BLaER1 (cell line): ENCODE measurements at regions not wholly inside any gene's neighbourhood (a gene's known extent, or its start where the extent isn't known, plus 50 kb on each side); places are given as distances from the start of the nearest gene placed in this dataset.
A peak's percentile ranks its signal among the peaks of the same experiment; 100 is the strongest.
"Not testable (repeated sequence)": the region's sequence is repeated elsewhere in the genome, so short reads cannot be mapped to it uniquely, and the experiment has no call there.

Experiments
- H3K27ac ChIP-seq: shearing (Covaris generic); formaldehyde crosslinking; 2 replicates; pipeline ENCODE4 v1.8.1; 2022
- H3K27me3 ChIP-seq: shearing (Covaris generic); formaldehyde crosslinking; 2 replicates; pipeline ENCODE4 v1.8.1; 2022
- H3K36me3 ChIP-seq: shearing (Covaris generic); formaldehyde crosslinking; 2 replicates; pipeline ENCODE4 v1.8.1; 2022
- H3K4me1 ChIP-seq: shearing (Covaris generic); formaldehyde crosslinking; 2 replicates; pipeline ENCODE4 v1.8.1; 2022
- H3K4me2 ChIP-seq: shearing (Covaris generic); formaldehyde crosslinking; 2 replicates; pipeline ENCODE4 v1.8.1; 2022
- H3K4me3 ChIP-seq: shearing (Covaris generic); formaldehyde crosslinking; 2 replicates; pipeline ENCODE4 v1.8.1; 2022
- H3K9ac ChIP-seq: shearing (Covaris generic); formaldehyde crosslinking; 2 replicates; pipeline ENCODE4 v1.8.1; 2022
- H3K9me3 ChIP-seq: shearing (Covaris generic); formaldehyde crosslinking; 2 replicates; pipeline ENCODE4 v1.8.1; 2022
- H4K20me1 ChIP-seq: shearing (Covaris generic); formaldehyde crosslinking; 2 replicates; pipeline ENCODE4 v1.8.1; 2022
- Cebpa-rat ChIP-seq: shearing (Covaris generic); IDR thresholded peaks from 2 replicates; pipeline ENCODE4 v1.8.1; 2022

DNA sequence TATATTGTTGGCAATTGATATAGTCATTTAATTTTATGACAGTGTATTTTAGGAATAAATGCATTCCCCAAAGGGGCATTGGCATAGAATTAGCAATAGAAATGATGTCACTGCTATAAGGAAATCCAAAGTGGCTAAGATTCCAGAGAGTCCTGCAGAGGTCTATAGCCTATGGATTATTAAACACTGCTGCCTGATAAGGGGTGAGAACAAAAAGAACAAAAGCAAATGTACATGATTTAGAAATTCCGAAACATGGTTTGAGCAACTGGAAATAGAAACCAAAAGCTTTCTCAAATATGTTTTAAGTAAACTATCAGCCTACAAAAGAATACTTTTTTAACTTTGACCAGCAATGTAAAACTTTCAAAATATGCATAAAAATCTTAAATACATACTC lies 280.1 kb upstream of the RASGRP1 start:
- Histone ChIP-seq H3K9ac (no peak overlapping the region), H3K4me3 (no peak overlapping the region), H3K4me2 (no peak overlapping the region), H3K4me1 (peaks cover 26% of the 10 kb centered on the region), H3K27ac (no peak overlapping the region), H3K27me3 (no peaks in the 10 kb centered on the region), H3K9me3 (0 out of 2 replicates have a peak, but pooled peaks cover 4% of the 10 kb centered on the region), H4K20me1 (no peaks in the 10 kb centered on the region), H3K36me3 (no peaks in the 10 kb centered on the region)
- no peak for TF ChIP-seq Cebpa-rat

DNA sequence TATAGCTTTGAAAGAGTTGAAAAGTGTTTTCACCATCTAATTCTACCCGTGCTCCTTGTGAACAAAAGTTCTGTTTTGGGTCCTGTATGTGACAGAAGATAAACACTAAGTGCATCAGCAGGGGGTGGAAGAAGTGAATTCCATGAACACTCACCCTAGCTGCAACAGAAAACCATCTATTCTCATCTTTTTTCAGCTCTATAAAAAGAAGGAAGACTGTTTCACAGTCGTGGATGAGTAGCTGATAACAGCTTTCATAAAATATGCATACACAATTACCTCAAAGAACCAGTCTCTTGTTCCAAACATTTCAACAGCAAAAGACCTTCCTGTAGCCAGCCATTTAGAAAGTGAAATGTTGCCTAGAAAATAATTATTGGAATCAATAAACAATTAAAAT lies 281.7 kb upstream of the RASGRP1 start:
- no peak overlapping the region for H3K9ac ChIP-seq
- no peaks in the 10 kb centered on the region for H3K36me3 ChIP-seq
- H3K27ac ChIP-seq = no peak overlapping the region
- H3K27me3 ChIP-seq = no peaks in the 10 kb centered on the region
- H3K4me2 ChIP-seq = no peak overlapping the region
- no peaks in the 10 kb centered on the region for H4K20me1 ChIP-seq
- no peak for TF ChIP-seq Cebpa-rat
- H3K9me3 ChIP-seq = 0 out of 2 replicates have a peak, but pooled peaks cover 4% of the 10 kb centered on the region
- H3K4me1 ChIP-seq = peaks cover 26% of the 10 kb centered on the region
- H3K4me3 ChIP-seq = no peak overlapping the region

DNA sequence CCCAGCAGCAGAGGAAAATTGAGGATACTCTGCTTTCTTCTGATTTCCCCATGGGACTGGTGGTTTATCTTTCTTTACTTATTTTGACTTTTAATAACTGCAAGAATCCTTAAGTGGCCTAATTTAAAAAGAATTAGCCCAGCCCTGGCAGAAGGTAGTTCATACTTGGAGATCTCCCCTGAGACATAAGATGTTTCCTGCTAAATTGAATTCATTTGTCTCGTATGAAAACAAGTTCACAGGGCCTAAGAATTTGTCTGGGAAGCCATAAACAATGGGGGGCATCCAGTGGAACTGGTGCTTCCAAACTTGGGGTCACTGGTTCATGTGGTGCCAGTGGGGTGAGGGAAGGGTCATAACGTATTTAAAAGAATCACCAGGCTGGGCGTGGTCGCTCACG lies 283.1 kb upstream of the RASGRP1 start:
- peak overlapping the region; percentile 67 for H3K4me2 ChIP-seq
- H3K4me1 ChIP-seq = peaks cover 26% of the 10 kb centered on the region
- no peaks in the 10 kb centered on the region for H3K9me3 ChIP-seq
- no peaks in the 10 kb centered on the region for H4K20me1 ChIP-seq
- H3K9ac ChIP-seq = no peak overlapping the region
- H3K27ac ChIP-seq = no peak overlapping the region; the same call in 1 of the 2 replicates
- no peak overlapping the region for H3K4me3 ChIP-seq
- no peaks in the 10 kb centered on the region for H3K36me3 ChIP-seq
- no peaks in the 10 kb centered on the region for H3K27me3 ChIP-seq
- no peak for TF ChIP-seq Cebpa-rat

DNA sequence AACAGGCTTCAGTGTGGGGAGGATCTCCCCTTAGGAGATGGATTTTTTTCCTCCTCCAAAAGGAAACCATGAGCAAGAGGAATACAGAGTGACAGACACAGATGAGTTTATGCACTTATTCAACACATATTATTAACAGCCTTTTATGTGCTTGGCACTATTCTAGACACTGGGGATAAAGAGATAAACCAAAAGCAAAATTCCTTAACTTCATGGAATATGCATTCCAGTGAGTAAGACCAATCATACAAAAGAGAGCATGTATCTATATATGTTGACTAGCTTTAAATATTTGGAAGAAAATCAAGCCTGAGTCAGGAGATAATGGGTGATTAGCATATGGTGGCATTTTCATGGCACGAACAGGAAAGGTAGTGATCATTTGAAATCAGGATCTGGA lies 284.4 kb upstream of the RASGRP1 start:
- no peak overlapping the region for H3K27ac ChIP-seq
- no peaks in the 10 kb centered on the region for H4K20me1 ChIP-seq
- no peaks in the 10 kb centered on the region for H3K27me3 ChIP-seq
- peaks cover 26% of the 10 kb centered on the region for H3K4me1 ChIP-seq
- no peaks in the 10 kb centered on the region for H3K9me3 ChIP-seq
- no peak overlapping the region for H3K9ac ChIP-seq
- H3K4me2 ChIP-seq = no peak overlapping the region
- H3K36me3 ChIP-seq = no peaks in the 10 kb centered on the region
- TF ChIP-seq Cebpa-rat = no peak
- H3K4me3 ChIP-seq = no peak overlapping the region

DNA sequence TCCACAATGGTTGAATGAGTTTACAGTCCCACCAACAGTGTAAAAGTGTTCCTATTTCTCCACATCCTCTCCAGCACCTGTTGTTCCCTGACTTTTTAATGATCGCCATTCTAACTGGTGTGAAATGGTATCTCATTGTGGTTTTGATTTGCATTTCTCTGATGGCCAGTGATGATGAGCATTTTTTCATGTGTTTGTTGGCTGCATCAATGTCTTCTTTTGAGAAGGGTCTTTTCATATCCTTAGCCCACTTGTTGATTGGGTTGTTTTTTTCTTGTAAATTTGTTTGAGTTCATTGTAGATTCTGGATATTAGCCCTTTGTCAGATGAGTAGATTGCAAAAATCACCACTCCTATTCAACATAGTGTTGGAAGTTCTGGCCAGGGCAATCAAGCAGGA lies 287.6 kb upstream of the RASGRP1 start:
- H3K4me2 ChIP-seq, H3K27ac ChIP-seq, H3K4me3 ChIP-seq, H4K20me1 ChIP-seq, H3K27me3 ChIP-seq, H3K9ac ChIP-seq, H3K36me3 ChIP-seq, H3K9me3 ChIP-seq: not testable (repeated sequence)
- H3K4me1 ChIP-seq = peaks cover 25% of the 10 kb centered on the region

DNA sequence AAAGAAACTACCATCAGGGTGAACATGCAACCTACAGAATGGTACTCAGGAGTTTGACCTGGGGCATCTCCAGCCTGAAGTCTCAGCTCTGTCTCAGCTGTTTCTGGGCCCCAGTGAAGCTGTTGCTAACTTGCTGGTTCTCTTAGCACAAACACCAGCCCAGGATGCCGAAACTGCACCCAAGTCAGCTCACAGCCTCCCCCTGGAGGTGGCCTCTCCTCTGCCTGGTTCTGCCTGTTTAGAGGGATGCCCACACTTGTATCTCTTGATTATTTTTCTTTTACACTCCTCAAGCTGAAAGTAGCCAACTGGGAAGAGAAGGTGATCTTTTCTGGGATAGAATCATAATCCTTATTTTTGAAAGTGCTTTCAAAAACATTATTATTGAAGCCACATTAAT lies 289.0 kb upstream of the RASGRP1 start:
- Histone ChIP-seq H3K27me3 (no peaks in the 10 kb centered on the region), H3K4me2 (no peak overlapping the region), H3K36me3 (no peaks in the 10 kb centered on the region), H3K9ac (no peak overlapping the region), H3K4me3 (no peak overlapping the region), H3K9me3 (no peaks in the 10 kb centered on the region), H4K20me1 (no peaks in the 10 kb centered on the region), H3K27ac (no peak overlapping the region), H3K4me1 (peaks cover 11% of the 10 kb centered on the region)
- no peak for TF ChIP-seq Cebpa-rat

DNA sequence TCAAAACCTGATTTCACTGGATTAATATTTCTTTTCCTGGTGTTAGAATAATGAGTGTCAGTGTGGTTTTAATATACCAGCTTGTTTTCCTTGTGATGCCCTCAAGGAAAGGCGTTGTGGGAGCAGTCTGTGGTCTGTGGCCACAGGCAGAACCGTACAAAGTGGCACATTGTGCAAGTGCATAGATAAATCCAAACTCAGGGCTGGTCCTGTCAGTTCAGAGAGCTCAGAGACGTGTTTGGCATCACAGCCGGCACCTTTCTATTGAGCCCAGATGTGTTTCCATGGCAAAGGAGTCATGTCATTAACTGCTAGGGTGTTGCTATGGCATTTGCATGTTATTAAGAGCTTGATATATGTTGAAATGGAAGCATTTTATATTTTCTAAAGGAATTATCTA lies 289.9 kb upstream of the RASGRP1 start:
- H3K4me1 ChIP-seq = peaks cover 11% of the 10 kb centered on the region
- no peak for TF ChIP-seq Cebpa-rat
- H4K20me1 ChIP-seq = no peaks in the 10 kb centered on the region
- no peak overlapping the region for H3K9ac ChIP-seq
- no peak overlapping the region for H3K4me2 ChIP-seq
- no peak overlapping the region for H3K4me3 ChIP-seq
- H3K27ac ChIP-seq = no peak overlapping the region
- H3K9me3 ChIP-seq = no peaks in the 10 kb centered on the region
- H3K36me3 ChIP-seq = no peaks in the 10 kb centered on the region
- no peaks in the 10 kb centered on the region for H3K27me3 ChIP-seq

DNA sequence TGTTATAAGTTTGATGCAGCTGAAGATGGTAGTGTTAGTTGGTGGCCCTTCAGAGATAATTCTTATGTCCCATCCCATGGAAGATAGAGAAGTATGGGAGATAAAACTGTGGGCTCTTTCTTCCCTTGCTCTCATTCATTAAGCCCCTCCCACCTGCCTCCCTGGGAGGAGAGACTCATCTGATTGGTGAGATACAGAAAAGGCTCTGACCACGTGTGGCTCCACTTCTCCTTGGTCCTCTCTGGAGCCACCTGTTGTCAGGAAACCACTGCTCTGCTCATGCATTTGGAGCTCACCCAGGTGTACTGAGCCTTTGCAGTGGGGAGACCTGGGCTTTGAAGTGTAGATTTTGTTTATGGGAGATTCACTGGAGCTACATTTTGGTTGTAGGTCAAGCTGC lies 293.2 kb upstream of the RASGRP1 start:
- Histone ChIP-seq H3K27me3 (no peaks in the 10 kb centered on the region), H3K27ac (no peak overlapping the region), H4K20me1 (no peaks in the 10 kb centered on the region), H3K9me3 (no peaks in the 10 kb centered on the region), H3K4me2 (no peak overlapping the region), H3K9ac (no peak overlapping the region), H3K36me3 (no peaks in the 10 kb centered on the region), H3K4me1 (peaks cover 20% of the 10 kb centered on the region), H3K4me3 (no peak overlapping the region)
- TF ChIP-seq Cebpa-rat = no peak

DNA sequence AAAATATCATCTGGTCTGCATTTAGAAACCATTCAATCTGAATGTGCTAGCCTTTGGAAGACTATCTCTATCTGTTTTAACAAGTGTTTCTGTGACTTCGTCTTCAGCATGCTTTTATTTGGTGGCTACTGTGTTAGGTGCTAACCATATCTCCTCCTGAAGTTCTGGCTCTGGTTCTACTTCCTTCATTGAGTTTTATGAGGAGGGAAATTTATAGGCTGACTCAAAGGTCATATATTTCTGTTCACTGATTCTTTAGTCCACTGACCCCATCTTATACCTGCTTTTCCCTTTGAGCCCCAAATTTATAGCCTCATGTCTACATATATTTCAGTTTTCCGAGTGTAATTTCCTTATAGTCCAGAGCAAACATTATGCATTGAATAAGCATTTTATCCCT lies 295.0 kb upstream of the RASGRP1 start:
- H3K9ac ChIP-seq = no peak overlapping the region
- H3K4me3 ChIP-seq = no peak overlapping the region
- no peak overlapping the region for H3K4me2 ChIP-seq
- TF ChIP-seq Cebpa-rat = no peak
- H3K4me1 ChIP-seq = peaks cover 16% of the 10 kb centered on the region
- H3K36me3 ChIP-seq = no peaks in the 10 kb centered on the region
- H4K20me1 ChIP-seq = no peaks in the 10 kb centered on the region
- no peaks in the 10 kb centered on the region for H3K27me3 ChIP-seq
- H3K9me3 ChIP-seq = no peaks in the 10 kb centered on the region
- H3K27ac ChIP-seq = no peak overlapping the region

DNA sequence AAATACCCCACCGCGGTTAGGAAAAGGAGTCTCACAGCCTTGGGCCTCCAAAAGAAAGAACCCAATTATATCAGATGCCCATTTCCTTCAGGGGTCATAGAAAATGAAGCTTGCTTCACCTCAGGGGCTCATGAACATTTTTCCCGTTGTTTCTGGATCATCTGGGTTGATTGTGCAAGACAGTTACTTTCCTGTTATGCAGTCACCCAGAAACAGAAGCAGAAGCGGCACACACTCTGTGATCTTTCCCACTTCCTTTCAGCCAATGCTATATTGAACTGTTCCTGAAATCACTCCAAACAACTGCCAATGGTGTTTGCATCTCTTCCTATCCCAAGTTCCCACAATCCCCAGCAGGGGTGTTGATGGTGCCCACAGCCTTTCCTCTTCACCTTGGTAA lies 295.6 kb upstream of the RASGRP1 start:
- H3K4me3 ChIP-seq = no peak overlapping the region
- no peaks in the 10 kb centered on the region for H4K20me1 ChIP-seq
- no peak overlapping the region for H3K9ac ChIP-seq
- H3K4me2 ChIP-seq = peak overlapping the region; percentile 46
- TF ChIP-seq Cebpa-rat = peak; percentile 66
- peaks cover 9% of the 10 kb centered on the region for H3K4me1 ChIP-seq
- no peak overlapping the region for H3K27ac ChIP-seq
- H3K27me3 ChIP-seq = no peaks in the 10 kb centered on the region
- H3K36me3 ChIP-seq = no peaks in the 10 kb centered on the region
- no peaks in the 10 kb centered on the region for H3K9me3 ChIP-seq

DNA sequence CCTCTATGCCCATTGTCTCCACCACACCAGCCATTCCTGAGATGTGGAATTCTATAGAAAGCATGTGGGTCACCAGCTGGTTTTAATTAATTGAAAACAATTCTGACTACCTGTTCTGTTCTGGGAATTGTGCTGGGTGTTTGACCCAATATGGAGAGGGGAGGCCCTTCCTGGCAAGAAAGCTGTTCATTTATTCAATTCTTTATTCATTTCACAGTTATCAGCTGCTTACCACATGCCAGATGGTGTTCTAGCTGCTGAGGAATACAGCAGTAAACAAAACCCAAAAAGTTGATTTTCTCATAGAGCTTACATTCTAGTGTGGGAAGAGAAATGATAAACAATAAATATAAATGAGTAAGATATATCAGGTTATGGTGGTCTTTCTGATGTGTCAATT lies 296.1 kb upstream of the RASGRP1 start:
- H3K36me3 ChIP-seq = no peaks in the 10 kb centered on the region
- no peak overlapping the region for H3K4me3 ChIP-seq
- no peak overlapping the region for H3K27ac ChIP-seq
- no peak overlapping the region for H3K9ac ChIP-seq
- no peaks in the 10 kb centered on the region for H3K9me3 ChIP-seq
- peaks cover 9% of the 10 kb centered on the region for H3K4me1 ChIP-seq
- TF ChIP-seq Cebpa-rat = no peak
- H3K27me3 ChIP-seq = no peaks in the 10 kb centered on the region
- H4K20me1 ChIP-seq = no peaks in the 10 kb centered on the region
- H3K4me2 ChIP-seq = peak overlapping the region; percentile 46
